HG03025 (cell line): ENCODE measurements at regions not wholly inside any gene's neighbourhood (a gene's known extent, or its start where the extent isn't known, plus 50 kb on each side); places are given as distances from the start of the nearest gene placed in this dataset.
"Not testable (repeated sequence)": the region's sequence is repeated elsewhere in the genome, so short reads cannot be mapped to it uniquely, and the experiment has no call there.

Experiments used
- ATAC-seq: cut with Tn5 transposase; IDR thresholded peaks from one replicate; pipeline ENCODE4 v1.9.1; 2021; ENCODE audit warnings: mild to moderate bottlenecking, moderate library complexity; ENCODE audit not compliant: unreplicated experiment, low FRiP score

DNA sequence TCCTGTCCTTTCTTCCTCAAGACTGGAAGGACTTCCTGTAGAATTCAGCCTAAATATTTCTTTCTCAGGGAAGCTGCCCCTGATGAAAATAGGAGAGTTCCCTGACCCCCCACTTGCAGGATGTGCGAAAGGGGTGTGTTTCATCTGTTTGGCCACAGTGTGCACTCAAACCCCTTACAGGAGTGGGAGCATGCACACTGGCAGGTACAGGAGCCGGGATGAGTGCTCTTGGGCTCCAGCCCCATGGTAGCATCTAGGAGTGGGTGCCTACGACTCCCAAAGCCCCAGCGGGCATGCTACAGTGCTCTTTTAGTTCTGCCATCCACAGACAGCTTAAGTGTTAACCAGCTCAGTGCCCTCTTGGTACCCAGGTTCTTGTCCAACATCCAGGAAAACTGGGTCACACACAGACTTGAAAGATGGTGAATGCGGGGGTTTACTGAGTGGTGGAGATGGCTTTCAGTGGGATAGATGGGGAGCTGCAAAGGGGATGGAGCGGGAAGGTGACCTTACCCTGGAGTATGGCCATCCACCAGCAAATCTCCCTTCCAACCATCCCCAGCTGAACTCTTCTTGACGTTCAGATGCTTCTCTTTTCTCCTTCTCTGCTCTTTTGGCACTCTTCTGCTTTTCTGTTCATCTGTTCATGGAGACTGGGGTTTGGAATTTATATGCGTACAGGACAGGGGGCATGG lies 295.0 kb upstream of the NCKAP5 start:
- no peak for ATAC-seq

DNA sequence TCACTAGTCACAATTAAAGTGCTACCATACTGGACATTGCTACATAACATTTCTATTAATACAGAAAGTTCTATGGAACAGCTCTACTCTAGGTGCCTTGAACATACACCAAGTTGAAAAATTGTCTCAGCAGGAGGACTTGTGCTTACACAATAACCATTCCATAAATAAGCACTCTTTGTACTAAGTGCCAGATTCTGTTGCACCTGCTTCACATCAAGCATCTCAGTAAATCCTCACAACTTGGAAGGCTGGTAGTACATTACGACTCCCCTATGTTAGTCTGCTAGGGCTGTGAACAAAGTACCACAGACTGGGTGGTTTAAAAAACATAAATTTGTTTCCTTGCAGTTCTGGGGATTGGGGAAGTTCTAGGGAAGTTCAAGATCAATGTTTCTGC lies 296.9 kb upstream of the NCKAP5 start:
- ATAC-seq: no peak

GRCh38 chr2:133867166-133867565 lies 298.9 kb upstream of the NCKAP5 start:
- no peak for ATAC-seq

DNA sequence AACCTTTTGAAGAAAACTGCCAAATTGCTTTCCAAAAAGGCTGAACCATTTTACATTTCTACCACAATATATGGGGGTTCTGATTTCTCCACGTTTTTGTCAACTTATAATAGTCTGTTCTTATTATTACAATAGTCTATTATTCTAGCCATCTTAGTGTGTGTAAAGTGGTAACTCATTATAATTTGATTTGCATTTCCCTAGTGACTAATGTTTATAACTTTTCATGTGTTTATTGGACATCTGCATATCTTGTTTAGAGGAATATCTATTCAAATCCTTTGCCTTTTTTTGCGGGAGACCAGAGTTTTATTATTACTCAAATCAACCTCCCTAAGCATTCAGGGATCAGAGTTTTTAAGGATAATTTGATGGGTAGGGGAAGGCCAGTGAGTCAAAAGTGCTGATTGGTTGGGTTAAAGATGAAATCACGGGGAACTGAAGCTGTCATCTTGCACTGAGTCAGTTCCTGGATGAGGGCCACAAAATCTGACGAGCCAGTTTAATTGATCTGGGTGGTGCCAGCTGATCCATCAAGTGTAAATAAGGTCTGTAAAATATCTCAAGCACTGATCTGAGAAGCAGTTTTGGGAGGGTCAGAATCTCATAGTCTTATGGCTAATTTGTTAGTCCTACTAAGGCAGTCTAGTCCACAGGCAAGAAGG lies 303.4 kb upstream of the NCKAP5 start:
- no peak for ATAC-seq

- ATAC-seq: no peak
These were observed 310.1 kb upstream of the NCKAP5 start for GRCh38 chr2:133878326-133878725.

- no peak for ATAC-seq
These were observed 311.4 kb upstream of the NCKAP5 start for GRCh38 chr2:133879703-133880102.

- ATAC-seq: not testable (repeated sequence)
These were observed 313.9 kb upstream of the NCKAP5 start for GRCh38 chr2:133882159-133882558.

GRCh38 chr2:133884739-133885381 lies 316.6 kb upstream of the NCKAP5 start:
- ATAC-seq: no peak

GRCh38 chr2:133885847-133886246 lies 317.6 kb upstream of the NCKAP5 start:
- no peak for ATAC-seq

DNA sequence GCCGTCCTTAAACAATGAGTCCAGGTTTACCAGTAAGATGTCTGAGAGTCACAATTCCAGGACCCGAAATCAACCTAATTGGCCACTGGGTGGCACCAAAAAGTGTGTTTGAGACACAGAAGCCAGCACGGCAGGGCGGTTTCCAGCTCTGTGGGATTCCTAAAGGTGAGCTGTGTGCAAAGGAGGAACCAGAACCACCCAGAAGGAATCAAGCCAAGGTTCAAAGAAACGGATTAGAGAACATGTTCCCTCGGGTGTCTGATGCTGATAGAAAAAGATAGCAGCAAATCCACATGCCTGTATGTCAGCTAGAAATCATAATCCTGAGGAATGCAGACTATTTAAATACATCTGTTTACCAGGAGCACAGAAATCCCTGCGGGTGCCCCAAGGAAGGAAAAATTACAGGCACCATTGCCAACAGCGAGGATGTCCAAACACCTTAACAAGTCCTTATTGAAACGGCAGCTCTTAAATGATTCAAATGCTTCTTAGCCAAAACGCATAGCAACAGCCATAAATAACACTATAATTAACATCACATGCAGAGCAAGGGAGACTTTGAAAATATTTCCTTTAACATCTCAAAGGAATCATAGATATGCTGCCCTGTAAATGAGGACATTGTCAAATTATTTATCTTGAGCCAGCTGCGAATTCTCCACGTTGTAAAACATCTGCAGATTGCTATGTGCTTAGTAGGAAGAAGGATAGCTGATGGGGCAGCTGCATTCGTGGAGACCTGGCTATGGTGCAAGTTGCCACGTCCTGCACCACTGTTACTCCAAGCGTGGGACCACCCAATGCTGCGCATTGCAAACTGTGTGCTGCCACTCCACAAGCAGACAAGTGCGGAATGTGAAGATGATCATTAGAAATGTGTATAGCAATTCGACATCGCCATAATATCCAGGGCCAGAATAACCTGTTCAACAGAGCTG lies 318.7 kb upstream of the NCKAP5 start:
- ATAC-seq: peak; percentile 56

DNA sequence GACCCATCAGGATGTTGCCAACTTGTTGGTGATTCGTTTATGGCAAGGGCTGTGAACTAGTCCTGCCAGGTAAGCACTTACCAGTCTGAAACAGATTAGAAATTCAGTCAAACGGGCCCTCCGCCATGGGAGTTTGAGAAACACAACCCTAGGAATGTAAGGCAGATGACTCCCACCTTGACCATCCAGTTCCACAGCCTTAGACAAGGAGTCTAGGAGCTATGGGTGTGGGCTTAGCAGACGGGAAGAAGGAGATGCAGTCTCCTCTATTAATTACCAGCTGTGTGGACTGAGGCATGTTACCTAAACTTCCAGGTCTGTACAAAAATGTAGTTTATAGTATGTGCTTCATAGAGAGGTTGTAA lies 319.4 kb upstream of the NCKAP5 start:
- ATAC-seq: no peak

DNA sequence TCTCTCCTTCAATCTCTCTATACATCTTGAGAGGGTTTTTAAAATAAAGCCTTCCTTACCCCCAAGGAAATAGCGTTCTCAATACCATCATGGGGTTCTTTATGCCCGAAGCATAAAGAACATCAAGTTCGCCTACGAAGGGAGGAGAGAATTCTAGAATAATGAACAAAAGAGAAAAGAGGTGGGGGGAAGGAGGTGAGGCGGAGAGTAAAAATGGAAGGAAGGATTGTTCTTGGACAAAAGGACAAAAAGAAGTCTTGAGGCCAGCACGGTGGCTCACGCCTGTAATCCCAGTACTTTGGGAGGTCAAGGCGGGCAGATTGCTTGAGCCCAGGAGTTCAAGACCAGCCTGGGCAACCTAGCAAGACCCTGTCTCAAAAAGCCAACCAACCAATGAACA lies 319.8 kb upstream of the NCKAP5 start:
- no peak for ATAC-seq

GRCh38 chr2:133888621-133889219 lies 320.5 kb upstream of the NCKAP5 start:
- no peak for ATAC-seq

DNA sequence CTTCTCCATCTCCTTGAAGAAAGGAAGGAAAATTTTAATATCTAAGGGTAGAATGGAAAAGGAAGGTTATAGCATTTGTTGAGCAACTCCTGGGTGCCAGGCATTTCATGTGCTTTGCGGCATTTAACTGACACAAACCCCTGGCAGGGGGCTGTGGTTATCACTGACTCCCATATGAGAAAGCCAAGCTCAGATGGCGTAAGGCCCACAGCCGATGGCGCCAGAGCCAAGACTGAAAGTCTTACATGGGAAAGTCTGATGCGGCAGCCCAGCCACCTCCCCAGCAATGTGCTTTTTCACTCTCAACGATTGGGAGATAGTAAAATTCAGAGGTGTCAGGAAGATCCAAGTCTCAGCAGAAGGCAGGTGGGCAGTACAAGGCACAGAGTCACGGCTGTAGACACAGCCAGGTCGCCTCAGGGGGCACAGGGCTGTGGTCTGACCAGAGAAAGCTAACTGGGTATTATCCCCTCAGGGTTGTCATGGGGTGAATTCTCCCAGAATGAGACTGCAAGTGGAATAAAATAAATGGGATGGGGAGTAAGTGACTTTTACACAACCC lies 324.2 kb upstream of the NCKAP5 start:
- ATAC-seq: no peak

DNA sequence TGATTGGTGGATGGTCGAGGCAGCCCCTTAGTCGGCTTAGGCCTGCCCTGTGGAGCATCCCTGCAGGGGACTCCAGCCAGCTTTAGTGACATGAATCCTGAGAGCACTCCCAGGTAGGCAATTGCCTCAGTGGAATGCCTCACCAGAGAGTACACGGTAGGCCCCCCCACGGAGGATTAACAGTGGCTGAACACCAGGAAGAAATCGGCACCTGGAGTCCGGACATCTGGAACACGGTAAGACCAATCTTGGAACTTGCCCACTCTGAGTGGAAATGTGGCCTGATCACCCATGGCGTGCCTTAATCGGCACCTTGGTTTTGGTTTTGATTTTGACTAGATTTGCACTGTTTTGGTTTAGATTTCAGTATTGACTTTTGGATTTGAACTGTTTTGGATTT lies 326.2 kb upstream of the NCKAP5 start:
- ATAC-seq: no peak

GRCh38 chr2:133897838-133898237 lies 329.6 kb upstream of the NCKAP5 start:
- ATAC-seq: not testable (repeated sequence)

- no peak for ATAC-seq
These were observed 332.6 kb upstream of the NCKAP5 start for GRCh38 chr2:133900909-133901308.

- ATAC-seq: no peak
These were observed 338.1 kb upstream of the NCKAP5 start for GRCh38 chr2:133906396-133906795.

DNA sequence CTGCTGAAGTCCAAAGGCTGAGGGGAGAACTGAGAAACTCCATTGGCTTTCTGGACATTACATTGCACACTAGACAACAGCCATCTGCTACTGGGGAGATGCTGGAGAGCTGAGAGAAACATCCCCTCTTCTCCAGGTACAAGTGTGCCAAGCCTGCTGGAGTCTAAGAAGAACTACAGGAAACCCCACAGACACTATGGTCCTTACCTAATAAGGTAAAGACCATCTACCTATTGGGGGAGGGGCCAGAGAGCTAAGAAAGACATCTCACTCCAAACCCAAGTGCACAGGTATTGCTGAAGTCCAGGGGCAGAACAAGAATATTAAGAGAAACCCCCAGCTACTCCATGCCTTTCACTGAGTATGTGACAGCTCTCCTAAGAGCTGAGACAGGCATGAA lies 338.7 kb upstream of the NCKAP5 start:
- no peak for ATAC-seq

- ATAC-seq: no peak
These were observed 339.9 kb upstream of the NCKAP5 start for GRCh38 chr2:133908171-133908570.
